ENCODE measurements at regions not wholly inside any gene's neighbourhood (a gene's known extent, or its start where the extent isn't known, plus 50 kb on each side); places are given as distances from the start of the nearest gene placed in this dataset.

DNA sequence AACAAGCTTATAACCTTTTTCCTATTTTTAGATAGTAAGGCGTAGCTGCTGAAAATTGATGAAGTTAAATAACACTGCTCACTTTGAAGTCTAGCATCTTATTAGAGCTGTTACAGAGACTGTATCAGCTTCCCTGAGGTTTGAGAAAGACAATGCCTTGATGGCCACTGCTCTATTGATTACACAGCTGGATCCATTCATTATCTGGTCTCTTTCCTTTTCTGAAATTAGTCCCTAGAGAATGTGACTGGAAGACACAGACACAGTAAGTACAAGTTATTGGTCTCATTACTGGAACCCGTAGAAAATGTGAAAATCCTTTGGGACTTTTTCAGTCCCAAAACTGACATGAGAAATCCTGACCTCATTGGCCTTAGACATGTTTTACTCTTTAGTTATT is 188.3 kb downstream of the NAF1 start:
- TF ChIP-seq, protein P1, sequence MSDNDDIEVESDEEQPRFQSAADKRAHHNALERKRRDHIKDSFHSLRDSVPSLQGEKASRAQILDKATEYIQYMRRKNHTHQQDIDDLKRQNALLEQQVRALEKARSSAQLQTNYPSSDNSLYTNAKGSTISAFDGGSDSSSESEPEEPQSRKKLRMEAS (IDR thresholded peaks at IDR 0.05; ENCODE audit: low read depth, low read length) = no peak
- TF ChIP-seq, protein P2, sequence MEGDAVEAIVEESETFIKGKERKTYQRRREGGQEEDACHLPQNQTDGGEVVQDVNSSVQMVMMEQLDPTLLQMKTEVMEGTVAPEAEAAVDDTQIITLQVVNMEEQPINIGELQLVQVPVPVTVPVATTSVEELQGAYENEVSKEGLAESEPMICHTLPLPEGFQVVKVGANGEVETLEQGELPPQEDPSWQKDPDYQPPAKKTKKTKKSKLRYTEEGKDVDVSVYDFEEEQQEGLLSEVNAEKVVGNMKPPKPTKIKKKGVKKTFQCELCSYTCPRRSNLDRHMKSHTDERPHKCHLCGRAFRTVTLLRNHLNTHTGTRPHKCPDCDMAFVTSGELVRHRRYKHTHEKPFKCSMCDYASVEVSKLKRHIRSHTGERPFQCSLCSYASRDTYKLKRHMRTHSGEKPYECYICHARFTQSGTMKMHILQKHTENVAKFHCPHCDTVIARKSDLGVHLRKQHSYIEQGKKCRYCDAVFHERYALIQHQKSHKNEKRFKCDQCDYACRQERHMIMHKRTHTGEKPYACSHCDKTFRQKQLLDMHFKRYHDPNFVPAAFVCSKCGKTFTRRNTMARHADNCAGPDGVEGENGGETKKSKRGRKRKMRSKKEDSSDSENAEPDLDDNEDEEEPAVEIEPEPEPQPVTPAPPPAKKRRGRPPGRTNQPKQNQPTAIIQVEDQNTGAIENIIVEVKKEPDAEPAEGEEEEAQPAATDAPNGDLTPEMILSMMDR (IDR thresholded peaks at IDR 0.05; ENCODE audit: low read depth, low read length) = no peak
- TF ChIP-seq POLR2A (IDR thresholded peaks at IDR 0.05; ENCODE audit: extremely low read depth, insufficient read length) (no peak), MYC (IDR thresholded peaks at IDR 0.05; ENCODE audit: low read depth, low read length) (no peak)

Measured in NB4 (cell line).